Coronary artery (tissue), 2 donors: ENCODE measurements at regions not wholly inside any gene's neighbourhood (a gene's known extent, or its start where the extent isn't known, plus 50 kb on each side); places are given as distances from the start of the nearest gene placed in this dataset.

Experiments used
- DNase-seq: peaks from one replicate; pipeline ENCODE4 v3.0.0-alpha.2; 2017; ENCODE audit warnings: low spot score
- H3K27ac ChIP-seq, 2 donors: fragments of 200-600 bp; sonication (generic); one replicate each; pipeline ENCODE4 v1.5.1; 2016 to 2019
- H3K4me3 ChIP-seq: fragments of 200-600 bp; sonication (generic); 2 replicates; pipeline ENCODE4 v1.5.1; 2016; ENCODE audit warnings: mild to moderate bottlenecking, moderate library complexity
- TF ChIP-seq, protein P1 (sequence below): fragments of 200-600 bp; sonication (generic); IDR thresholded peaks from one replicate; pipeline ENCODE4 v1.5.1; 2019; ENCODE audit warnings: antibody characterized with exemption

DNA sequence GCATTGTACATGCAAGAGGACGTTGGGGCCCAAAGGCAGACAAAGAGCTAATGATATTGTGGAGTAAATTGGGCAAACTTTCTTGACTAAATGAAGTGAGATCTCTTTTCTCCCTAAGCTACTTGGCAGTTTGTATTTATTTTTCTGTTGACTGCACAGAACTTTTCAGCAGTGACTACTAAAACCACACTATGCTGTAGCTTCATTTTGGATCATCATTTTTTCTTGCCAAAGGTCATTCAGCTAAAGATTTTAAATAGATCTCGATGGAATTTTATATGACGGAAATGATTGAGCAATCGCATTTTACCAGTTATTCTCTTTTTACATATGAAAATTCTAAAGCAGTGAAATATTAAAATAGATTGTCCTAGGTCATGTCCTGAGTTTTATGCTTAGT, 286.1 kb upstream of the ACTBL2 start:
- TF ChIP-seq, protein P1, sequence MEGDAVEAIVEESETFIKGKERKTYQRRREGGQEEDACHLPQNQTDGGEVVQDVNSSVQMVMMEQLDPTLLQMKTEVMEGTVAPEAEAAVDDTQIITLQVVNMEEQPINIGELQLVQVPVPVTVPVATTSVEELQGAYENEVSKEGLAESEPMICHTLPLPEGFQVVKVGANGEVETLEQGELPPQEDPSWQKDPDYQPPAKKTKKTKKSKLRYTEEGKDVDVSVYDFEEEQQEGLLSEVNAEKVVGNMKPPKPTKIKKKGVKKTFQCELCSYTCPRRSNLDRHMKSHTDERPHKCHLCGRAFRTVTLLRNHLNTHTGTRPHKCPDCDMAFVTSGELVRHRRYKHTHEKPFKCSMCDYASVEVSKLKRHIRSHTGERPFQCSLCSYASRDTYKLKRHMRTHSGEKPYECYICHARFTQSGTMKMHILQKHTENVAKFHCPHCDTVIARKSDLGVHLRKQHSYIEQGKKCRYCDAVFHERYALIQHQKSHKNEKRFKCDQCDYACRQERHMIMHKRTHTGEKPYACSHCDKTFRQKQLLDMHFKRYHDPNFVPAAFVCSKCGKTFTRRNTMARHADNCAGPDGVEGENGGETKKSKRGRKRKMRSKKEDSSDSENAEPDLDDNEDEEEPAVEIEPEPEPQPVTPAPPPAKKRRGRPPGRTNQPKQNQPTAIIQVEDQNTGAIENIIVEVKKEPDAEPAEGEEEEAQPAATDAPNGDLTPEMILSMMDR = no peak
- Histone ChIP-seq H3K4me3 (no peak overlapping the region), H3K27ac (no peak overlapping the region)
- no peak for DNase-seq

DNA sequence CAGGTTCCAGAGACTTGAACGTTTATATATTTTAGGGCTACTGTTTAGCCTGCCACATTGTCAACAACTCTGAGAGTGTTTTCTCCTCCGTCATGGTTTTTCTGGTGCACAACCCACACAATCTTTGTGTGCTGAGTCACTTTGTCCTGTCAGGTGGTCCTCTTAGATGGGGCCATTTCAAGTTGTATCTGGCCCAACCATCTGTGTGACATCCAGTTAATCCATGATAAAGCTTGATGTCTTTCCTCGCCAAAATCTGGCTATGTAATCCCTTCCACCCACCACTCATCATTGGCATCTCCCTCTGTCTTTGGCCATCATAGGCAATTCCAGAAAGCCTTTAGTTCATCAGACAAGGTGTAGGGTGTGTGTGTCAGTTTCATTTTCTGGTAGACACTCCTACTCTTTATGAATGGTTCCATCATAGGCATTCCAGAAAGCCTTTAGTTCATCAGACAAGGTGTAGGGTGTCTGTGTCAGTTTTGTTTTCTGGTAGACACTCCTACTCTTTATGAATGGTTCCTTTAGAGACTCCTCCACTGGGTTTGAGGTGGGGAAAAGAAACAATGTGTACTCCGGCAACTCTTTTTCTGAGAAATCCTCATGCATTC, 282.0 kb upstream of the ACTBL2 start:
- no peak for DNase-seq
- Histone ChIP-seq H3K27ac (no peak overlapping the region), H3K4me3 (no peak overlapping the region)
- TF ChIP-seq, protein P1 = no peak

DNA sequence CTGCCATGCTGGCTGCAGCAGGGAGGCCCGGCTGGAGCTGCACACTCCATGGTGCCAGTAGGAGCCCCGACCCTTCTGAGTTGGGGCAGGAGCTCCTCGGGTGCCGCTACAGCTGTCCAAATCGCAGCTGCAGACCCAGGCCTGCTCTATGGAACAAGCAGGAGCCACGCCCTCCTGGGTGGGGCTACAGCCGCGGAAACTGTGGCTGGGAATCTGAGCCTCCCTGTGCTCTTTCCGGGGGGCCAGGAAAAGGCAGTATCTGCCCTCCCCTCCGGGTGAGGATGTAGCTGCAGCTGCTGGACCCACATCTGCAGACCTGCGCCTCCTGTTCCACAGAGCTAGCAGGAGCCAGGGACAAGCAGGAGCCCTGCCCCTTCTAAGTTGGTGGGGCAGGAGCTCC, 278.9 kb upstream of the ACTBL2 start:
- TF ChIP-seq, protein P1 = no peak
- no peak for DNase-seq
- H3K27ac ChIP-seq = no peak overlapping the region
- H3K4me3 ChIP-seq = no peak overlapping the region

DNA sequence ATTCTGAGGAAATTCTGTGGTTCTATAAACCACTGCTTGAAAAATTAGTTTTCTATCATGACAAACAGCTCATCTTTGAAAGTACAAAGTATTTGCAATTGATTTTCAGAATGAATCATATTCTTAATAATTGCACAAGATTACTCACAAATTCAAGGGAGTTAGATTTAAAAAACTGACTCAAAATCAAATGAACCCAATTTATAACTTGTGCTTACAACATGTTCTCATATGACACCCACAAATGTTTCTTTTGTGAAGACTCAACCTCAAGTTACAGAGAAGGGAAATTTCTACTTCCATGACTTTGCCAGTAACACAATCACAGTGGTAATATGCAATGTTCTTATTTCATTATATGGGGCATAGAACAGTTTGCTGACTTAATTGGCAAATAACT, 272.0 kb upstream of the ACTBL2 start:
- no peak for DNase-seq
- H3K4me3 ChIP-seq = no peak overlapping the region
- TF ChIP-seq, protein P1 = no peak
- no peak overlapping the region for H3K27ac ChIP-seq

DNA sequence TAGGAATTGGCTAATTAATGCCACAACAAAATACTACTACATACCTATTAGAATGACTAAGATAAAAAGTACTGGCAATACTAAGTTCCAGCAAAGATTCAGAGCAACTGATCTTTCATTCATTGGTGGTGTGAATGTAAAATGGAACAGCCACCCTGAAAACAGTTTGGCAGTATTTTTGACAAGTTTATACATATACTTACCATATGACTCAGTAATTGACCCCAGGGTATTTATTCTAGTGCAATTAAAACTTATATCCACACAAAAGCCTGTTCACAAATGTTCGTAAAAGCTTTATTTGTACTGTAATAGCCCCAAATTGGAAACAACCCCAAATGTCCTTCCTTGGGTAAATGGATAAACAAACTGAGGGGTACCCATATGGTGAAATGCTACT, 270.8 kb upstream of the ACTBL2 start:
- no peak overlapping the region for H3K4me3 ChIP-seq
- DNase-seq = no peak
- no peak overlapping the region for H3K27ac ChIP-seq
- TF ChIP-seq, protein P1 = no peak

DNA sequence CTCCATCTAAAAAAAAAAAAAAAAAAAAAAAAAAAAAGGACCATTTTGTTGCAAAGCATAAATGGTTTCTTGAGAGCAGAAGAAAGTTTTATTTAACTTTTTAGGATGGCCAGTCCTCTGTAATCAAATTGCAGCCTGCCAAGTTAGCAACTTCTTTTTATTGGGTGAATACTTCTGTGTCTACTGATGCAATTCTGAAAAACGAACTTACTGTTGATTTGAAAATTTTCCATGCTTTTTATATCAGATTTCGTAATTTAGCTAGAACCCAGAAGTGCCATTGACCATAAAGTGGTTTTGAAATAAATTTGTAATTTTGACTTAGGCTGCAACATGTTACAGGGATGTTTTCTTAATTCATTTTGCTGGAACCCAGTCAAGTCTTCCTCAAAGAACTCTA, 269.1 kb upstream of the ACTBL2 start:
- DNase-seq = no peak

DNA sequence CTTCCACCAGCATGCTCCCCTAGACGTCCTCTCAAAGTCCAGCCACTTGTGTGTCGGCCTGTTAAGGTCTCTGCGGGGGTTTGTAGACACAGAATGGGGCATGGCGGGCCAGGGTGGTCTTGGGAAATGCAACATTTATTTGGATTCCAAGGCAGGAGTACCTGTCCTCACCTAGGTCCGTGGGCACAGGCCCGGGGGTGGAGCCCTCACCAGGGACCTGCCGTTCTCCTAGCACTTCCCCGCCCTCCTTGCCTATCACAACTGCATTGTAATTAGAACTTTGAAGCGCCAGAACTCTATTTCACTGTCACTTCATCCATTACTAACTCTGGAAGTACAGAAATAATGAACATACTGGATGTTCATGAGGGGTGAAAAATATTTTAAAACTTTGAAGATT, 268.3 kb upstream of the ACTBL2 start:
- TF ChIP-seq, protein P1 = no peak
- H3K27ac ChIP-seq = no peak overlapping the region
- H3K4me3 ChIP-seq = no peak overlapping the region
- no peak for DNase-seq

More for the DNA sequence above, 269.1 kb upstream of the ACTBL2 start:
- H3K27ac ChIP-seq = no peak overlapping the region
- H3K4me3 ChIP-seq = no peak overlapping the region
- TF ChIP-seq, protein P1 = no peak
